Middle frontal gyrus (tissue), 1 donor: ENCODE measurements at regions not wholly inside any gene's neighbourhood (a gene's known extent, or its start where the extent isn't known, plus 50 kb on each side); places are given as distances from the start of the nearest gene placed in this dataset.
"Not testable (repeated sequence)": the region's sequence is repeated elsewhere in the genome, so short reads cannot be mapped to it uniquely, and the experiment has no call there.

Experiments used
- DNase-seq: peaks from one replicate; pipeline ENCODE4 v3.0.0-alpha.2; 2015; ENCODE audit warnings: low spot score; ENCODE audit errors: extremely low spot score

DNA sequence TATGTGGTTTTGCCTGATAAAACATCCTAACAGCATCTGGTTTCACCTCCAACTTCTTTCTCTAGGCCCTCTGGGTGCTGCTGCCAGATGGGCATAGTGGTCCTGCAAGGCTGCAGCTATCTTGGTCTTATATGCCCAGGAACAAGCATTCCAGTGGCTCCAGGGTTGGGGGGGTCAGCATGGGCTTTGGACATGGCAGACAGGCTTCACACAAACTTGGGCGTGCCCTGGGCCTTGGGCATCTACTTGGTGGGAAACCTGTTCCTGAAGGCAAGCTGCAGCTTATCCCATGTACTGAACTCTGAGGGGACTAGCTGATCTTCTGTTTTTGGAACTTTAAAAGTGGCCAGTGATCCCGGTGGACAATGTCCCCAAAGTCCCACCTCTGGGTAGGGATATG is 54.9 kb upstream of the ZNF678 start:
- DNase-seq, result no peak

DNA sequence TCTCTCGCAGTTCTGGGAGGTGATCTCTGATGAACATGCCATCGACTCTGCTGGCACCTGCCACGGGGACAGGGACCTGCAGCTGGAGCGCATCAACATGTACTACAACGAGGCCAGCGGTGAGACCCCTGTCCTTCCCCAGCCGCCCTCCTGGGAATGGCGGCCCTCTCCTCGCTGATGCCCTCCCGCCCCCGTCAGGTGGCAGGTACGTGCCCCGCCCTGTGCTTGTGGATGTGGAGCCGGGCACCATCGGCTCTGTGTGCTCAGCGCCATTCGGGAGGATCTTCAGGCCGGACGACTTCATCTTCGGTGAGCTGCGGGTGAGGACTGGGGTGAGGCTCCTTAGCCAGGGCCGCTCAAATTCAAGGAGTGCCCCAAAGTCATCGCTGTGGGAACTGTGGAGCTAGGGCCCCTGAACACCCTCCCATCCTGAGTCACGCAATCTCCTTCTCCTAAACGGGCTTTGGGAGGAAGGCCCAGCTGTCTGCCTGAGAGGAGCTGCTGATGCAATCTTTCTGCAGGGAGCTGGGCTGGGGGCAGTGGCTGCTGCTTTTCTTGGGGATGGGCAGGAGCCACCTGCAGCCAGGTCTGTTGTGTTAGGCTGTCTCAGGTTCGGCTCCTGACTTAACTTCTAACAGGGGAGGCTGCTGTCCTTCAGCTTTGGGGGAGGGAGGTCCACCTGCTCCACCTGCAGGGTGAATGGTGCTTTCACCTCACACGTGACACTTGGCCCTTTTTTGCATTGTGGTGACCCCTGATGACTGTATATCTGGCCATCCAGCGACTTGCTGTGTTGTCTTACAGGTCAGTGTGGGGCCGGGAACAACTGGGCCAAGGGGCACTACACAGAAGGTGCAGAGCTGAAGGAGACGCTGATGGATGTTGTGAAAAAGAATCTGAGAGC is 56.6 kb upstream of the ZNF678 start:
- not testable (repeated sequence) for DNase-seq

DNA sequence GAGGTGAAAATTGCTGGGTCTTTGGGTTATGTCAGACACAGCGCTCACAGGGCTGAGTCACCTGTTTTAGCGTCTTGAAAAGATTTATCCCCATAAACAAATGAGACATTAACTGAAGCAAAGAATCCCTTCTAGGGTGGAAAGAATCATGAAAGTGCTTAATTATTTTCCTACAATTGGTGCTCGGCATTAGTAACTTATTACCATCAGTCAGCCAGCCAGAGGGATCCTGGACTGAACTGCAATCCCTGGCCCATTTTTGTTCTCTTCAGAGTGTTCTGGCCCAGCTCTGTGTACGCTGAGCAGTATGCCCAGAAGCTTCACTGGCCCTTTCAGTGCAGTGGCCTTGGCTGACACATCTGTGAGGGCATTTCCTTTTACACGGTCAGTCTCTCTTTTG is 67.3 kb upstream of the ZNF678 start:
- not testable (repeated sequence) for DNase-seq

DNA sequence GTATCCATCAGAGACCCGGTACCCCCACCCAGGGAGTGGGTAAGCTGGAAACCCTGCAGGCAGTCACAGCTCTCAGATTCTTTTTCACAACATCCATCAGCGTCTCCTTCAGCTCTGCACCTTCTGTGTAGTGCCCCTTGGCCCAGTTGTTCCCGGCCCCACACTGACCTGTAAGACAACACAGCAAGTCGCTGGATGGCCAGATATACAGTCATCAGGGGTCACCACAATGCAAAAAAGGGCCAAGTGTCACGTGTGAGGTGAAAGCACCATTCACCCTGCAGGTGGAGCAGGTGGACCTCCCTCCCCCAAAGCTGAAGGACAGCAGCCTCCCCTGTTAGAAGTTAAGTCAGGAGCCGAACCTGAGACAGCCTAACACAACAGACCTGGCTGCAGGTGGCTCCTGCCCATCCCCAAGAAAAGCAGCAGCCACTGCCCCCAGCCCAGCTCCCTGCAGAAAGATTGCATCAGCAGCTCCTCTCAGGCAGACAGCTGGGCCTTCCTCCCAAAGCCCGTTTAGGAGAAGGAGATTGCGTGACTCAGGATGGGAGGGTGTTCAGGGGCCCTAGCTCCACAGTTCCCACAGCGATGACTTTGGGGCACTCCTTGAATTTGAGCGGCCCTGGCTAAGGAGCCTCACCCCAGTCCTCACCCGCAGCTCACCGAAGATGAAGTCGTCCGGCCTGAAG is 69.3 kb upstream of the ZNF678 start:
- DNase-seq, result not testable (repeated sequence)

DNA sequence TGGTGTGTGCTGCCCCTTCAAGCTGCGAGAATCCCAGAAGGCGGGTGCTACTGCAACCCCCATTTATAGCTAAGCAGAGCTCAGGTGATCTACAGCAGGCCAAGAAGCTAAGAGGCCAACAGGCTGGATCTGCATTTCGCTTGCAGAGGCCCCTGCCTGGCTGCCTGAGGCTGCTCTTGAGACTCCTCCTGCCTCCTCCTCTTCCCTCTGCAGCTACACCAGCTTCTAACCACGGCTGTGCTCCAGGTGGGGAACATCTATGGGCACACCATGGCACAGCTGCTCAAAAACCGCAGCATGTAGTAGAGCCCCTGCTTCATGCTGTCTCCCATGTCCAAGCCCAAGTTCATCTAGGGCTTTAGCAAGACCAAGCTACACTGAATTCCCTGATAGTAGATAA is 72.9 kb upstream of the ZNF678 start:
- DNase-seq, result no peak

DNA sequence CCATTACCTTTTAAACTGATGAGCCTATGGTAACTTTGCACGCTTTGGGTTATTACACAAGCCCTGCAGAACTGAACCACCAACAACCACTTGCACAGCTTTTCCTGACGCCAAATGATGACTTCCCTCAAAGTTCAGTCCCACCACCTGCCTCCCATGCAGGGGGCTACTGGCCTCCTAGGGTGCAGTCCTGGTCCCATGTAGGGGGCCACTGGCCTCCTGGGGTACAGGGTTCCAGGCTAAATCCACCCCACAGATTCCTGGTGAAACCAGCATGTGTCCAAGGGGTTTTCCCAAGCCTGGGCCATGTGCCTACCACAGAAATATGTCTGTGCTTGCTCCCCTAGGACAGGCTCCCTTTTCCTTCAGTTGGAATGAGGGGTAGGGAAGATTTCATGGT is 73.4 kb upstream of the ZNF678 start:
- no peak for DNase-seq

DNA sequence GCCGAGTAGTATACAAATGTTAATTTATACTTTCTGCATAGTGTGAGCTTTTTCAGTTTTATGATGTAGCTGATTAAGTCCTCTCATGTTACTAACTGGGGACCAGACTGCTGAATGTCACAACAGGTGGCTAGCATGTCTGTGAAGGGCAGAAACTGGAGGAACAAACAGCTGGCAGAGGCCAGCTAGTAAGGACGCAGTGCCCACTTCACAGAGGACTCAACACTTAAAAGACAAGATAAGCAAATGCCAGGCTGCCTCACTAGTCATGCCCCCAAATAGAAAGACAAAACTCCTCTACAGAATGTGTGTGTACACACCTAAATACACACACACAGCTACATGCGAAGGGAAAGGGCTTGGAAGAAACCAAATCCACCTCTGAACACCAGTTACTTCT is 73.8 kb upstream of the ZNF678 start:
- DNase-seq, result no peak

DNA sequence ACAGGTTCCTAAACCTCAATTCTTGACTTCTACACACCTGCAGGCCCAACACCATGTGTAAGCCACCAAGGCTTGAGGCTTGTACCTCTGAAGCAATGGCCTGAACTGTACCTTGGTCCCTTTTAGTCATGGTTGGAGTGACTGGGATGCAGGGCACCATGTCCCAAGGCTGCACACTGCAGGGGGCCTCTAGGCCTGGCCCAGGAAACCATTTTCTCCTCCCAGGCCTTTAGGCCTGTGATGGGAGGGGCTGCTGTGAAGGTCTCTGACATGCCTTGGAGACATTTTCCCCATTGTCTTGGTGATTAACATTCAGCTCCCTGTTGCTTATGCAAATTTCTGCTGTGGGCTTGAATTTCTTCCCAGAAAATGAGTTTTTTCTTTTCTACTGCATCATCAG is 75.8 kb upstream of the ZNF678 start:
- DNase-seq, result no peak

DNA sequence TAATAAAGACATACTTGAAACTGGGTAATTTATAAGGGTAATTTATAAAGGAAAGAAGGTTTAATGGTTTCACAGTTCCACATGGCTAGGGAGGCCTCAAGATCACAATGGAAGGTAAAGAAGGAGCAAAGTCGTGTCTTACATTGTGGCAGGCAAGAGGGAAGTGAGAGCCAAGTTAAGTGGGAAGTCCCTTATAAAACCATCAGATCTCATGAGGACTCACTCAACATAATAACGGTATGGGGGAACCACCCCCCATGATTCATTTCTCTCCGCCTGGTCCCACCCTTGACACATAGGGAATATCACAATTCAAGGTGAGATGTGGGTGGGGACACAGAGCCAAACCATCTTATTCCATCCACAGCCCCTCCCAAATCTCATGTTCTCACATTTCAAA is 76.8 kb upstream of the ZNF678 start:
- DNase-seq, result no peak

DNA sequence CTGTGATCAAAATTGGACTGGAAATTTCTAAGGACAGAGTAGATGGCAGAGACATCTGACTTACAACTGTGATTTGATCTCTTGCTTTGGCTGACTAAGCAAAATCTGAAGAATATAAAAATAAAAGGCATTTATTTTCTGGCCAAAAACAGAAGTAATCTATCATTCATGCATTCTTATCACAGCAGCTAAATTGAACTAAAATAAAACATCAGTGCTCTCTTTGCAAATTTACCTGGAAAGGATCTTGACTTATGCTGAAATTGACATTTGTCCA is 81.4 kb upstream of the ZNF678 start:
- DNase-seq, result no peak

DNA sequence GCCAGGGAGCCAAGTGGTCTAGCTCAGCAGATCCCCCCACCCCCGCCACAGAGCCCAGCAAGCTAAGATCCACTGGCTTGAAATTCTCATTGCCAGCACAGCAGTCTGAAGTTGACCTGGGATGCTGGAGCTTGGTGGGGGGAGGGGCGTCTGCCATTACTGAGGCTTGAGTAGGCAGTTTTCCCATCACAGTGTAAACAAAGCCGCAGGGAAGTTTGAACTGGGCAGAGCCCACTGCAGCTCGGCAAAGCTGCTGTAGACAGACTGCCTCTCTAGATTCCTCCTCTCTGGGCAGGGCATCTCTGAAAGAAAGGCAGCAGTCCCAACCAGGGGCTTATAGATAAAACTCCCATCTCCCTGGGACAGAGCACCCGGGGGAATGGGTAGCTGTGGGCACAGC is 89.3 kb upstream of the ZNF678 start:
- not testable (repeated sequence) for DNase-seq

DNA sequence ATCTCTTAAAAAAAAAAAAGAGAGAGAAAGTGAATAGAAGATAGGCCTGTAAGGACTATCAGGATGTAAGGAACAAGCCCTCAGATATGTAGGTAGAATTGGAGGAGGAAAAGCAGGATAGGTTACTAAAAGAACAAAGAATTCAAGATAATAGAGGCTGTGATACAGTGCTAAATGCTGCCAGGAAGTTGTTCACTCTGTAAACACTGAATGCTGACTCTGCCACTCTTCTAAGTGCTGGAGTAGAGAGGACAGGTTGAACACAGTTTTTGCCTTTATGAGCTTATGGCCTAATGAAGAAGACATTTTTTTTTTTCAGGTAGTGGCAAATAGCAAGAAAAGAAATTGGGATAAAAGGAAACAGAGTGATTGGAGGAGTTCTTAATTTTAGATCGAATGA is 90.6 kb upstream of the ZNF678 start:
- DNase-seq, result no peak

DNA sequence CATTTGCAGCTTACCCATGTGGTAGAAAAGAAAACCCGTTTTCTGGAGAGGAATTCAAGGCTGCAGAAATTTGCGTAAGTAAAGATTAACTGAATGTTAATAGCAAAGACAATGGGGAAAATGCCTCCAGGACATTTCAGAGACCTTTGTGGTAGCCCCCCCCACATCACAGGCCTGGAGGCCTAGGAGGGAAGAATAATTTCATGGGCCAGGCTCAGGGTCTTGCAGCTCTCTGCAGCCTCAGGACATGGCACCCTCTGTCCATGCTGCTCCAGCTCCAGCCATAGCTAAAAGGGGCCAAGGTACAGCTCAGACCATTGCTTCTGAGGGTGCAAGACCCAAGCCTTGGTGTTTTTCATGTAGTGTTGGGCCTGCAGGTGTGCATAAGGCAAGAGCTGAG is 92.7 kb upstream of the ZNF678 start:
- DNase-seq, result no peak

DNA sequence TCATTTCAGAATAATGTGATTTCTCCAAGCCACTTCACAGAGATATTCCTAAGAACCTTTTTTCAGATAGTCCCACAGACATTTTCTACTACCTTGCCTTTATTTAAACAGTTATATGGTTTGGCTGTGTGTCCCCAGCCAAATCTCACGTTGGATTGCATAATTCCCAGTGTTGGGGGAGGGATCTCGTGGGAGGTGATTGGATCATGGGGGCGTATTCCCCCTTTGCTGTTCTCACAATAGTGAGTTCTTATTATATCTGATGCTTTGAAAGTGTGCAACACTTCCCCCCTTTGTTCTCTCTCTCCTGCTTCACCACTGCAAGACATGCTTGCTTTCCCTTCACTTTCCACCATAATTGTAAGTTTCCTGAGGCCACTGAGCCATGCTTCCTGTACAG is 93.6 kb upstream of the ZNF678 start:
- no peak for DNase-seq

DNA sequence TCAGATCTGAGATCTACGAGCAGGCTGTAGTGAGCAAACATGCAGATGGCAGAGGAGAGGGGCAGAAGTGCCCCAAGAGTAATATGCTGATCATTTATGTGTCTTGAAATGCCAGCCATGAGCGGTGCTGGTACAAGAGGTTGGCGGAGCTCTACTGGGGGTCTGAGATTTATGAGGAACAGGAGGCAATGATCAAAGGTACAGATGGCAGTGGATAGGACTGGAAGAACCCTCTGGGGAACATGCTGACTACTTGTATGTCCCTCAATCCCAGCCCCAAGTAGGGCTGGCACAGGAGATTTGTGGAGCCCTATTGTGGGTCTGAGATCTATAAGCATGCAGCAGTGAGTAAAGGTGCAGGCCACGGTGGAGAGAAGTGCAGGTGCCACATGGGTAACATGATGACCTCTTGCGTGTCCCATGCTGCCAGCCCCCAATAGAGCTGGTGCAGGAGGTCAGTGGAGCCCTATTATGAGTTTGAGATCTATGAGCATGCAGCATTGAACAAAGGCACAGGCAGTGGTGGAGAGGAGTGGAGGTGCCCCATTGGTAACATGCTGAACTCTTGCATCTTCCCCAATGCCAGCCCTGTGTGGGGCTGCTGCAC is 97.2 kb upstream of the ZNF678 start:
- no peak for DNase-seq

DNA sequence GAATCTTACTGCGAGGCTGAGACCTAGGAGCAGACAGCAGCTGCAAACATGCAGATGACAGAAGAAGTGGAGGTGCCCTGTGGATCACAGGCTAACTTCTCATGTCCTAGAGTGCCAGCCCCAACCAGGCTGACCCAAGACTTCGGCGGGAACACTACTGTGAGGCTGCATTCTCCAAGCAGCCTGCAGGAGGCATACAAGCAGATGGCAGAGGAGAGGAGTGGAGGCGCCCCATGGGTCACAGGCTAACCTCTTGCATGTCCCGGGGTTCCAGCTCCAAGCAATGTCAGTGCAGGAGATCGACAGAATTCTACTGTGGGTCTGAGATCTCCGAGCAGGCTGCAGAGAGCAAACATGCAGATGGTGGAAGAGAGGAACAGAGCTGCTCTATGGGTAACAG is 98.1 kb upstream of the ZNF678 start:
- DNase-seq, result no peak

DNA sequence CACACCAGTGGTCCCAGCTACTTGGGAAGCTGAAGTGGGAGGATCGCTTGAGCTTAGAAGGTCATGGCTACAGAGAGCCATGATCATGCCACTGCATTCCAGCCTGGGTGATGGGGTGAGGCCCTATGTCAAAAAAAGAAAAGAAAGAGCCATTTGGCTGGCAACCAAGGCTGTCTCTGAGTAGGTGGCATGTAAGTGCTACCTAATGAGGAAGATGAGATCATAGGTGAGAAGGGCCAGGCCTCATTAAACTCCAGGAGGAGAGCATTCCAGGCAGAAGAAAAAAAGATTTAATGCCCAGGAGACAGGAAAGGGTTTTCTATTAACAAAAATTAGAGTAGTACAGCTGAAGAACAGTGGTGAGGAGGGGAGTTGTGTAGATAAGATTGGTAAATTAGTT is 103.4 kb upstream of the ZNF678 start:
- no peak for DNase-seq

DNA sequence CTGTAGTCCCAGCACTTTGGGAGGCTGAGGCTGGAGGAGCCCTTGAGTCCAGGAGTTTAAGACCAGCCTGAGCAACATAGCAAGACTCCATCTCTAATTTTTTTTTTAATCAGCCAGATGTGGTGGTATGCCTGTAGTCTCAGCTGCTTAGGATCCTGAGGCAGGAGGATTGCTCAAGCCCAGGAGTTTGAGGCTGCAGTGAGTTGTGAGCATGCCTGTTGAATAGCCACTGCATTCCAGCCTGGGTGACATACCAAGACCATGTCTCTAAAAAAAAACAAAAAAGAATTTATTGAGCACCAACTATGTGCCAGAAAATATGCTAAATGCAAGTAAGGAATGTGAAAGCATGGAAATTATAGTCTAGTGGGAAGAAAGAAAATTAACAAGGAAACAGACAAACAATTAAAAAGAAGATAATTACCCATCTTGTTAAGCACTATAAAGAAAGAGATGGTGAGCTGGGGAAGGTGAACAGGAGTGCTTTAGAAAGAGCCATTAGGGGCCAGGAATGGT is 104.0 kb upstream of the ZNF678 start:
- no peak for DNase-seq

DNA sequence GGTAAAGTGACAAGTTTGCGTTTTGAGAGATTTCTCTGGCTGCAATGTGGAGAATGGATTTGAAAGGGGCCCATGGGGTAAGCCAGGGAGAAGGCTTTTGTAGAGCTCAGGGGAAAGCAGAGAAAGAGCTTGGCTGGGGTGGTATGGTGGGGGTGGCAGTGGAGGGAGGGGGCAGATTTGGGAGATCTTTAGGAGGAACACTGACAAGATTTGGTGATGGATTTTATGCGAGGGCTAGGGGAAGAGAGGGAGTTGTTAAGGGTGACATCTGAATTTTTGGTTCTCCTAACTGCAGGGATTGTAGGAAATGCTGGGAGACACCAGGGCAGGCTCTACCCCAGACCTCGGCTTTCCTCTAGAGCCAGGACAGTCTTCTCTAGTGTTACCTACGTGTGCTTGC is 108.7 kb upstream of the ZNF678 start:
- no peak for DNase-seq

DNA sequence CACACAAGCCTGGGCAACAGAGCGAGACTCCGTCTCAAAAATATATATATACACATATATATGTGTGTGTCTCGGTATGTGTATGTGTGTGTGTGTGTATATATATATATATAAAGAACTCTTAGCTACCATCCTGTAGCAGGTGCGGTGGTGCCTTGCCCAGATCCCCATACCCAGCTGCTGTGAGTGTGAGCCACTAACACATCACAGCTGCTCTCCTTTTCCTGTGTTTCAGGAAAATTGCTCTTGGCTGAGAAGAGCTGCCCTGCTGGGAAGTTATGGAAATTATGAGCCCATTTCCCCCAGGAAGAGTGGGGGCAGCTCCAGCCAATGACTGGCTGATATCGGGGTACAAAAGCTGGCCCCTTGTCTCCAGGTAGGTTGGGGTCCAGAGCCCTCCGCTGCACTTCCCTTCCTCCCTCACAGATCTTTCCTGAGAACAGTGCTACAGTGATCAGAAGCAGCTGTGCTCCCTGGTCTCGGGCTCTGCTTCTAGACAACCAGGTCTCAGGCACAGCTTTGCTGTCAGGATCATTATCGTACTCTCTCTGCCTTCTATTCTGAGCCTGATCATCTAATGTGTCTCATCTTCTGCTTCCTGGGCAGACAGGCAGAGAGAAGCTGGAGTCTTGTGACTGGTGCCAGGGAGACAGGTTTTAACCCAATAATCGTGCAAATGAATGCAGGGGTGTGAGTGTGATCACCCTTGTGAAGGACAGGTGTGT is 109.6 kb upstream of the ZNF678 start:
- DNase-seq, result no peak

DNA sequence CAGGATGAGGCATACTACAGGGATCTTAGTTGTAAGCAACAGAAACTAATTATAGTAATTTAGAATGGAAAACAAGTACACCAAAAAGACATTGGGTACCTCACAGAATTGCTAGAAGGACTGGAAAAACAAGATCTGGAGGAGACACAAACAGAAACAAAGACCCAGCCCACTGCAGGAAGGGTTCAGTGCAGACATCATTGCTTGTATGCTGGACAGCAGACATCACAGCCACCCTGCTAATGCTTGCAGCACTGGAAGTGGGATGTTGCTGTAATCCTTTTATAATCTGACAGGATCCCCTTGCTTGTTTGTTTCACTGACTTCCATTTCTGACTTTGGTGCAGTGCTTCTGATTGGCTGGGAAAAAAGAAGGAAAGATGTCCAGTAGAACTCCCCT is 111.4 kb upstream of the ZNF678 start:
- DNase-seq, result no peak

DNA sequence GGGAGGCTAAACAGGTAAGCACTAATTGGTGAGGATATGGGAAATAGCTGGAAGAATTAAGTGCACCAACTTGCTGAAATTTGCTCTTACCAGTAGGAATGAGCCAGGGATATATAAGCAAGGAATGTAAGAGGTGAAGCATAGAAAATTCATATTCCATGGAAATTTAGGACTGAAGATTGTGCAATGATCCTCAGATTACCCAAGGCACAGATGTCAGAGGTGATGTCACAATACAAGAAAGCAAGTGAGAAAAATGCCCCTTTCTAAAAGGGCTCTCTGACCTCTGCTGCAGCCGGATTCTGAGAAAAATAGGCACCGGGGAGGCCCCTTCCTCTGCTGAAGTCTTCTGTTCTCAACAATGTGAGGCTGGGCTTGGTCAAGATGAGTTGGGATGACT is 112.3 kb upstream of the ZNF678 start:
- no peak for DNase-seq
